ENCODE measurements at regions not wholly inside any gene's neighbourhood (a gene's known extent, or its start where the extent isn't known, plus 50 kb on each side); places are given as distances from the start of the nearest gene placed in this dataset.

- DNase-seq (ENCODE audit: low read depth), result no peak
Measured at GRCh38 chr3:31004025-31004678, 109.7 kb upstream of the GADL1 start.

GRCh38 chr3:31008994-31009393 is 114.5 kb upstream of the GADL1 start:
- DNase-seq (ENCODE audit: low read depth), result no peak

DNA sequence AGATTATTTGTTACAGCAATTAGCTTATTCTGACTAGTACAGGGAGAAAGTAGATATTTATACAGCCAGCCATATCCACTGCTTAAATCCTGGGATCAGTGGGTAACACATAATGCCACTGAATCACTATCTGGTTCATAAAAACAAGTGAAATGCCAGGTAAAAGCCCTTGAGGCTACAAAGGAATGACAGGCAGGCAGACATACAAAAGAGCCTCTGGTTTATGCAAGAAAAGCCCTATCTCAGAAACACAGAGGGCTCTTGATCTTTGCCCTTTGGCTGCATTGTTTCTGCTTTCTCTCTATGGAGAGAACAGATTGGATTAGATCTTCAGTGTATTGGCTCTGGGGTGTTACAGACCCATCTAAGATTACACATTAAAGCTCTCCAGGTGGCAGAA is 115.4 kb upstream of the GADL1 start:
- no peak for DNase-seq (ENCODE audit: low read depth)

GRCh38 chr3:31010491-31010890 is 116.0 kb upstream of the GADL1 start:
- no peak for DNase-seq (ENCODE audit: low read depth)

DNA sequence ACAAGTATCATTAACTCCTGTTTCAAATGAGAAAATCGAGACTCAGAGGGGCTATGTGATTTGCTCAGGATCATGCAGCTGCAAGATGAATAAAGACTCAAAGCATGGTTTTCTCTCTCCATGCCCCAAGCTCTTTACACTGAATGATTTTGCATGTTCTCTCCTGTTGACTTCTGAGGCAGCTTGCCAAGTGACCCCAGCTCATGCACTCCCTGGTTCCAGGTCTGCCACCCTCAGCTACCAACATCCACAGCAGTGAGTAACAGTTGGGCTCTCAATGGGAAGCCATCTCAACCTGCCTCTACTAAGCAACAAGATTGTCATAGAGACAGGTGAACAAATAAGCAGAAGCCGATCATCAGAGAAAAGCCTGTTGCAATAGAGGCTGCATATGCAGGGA is 116.9 kb upstream of the GADL1 start:
- no peak for DNase-seq (ENCODE audit: low read depth)

DNA sequence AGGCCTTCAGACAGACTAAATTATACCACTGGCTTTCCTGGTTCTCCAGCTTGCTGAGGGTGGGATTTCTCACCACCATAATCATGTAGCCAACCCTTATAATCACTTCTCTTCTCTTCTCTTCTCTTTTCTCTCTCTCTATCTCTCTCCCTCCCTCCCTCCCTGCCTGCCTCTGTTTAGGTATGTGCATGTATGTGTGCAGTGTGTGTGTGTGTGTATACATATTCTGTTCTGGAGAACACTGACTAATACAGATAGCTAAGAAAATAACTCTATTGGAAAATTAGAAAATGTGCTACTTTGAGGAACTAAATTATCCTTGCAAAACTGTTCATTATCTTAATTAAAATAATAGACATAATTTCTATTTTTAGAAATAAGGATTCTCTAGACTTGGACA is 118.6 kb upstream of the GADL1 start:
- DNase-seq (ENCODE audit: low read depth), result no peak

DNA sequence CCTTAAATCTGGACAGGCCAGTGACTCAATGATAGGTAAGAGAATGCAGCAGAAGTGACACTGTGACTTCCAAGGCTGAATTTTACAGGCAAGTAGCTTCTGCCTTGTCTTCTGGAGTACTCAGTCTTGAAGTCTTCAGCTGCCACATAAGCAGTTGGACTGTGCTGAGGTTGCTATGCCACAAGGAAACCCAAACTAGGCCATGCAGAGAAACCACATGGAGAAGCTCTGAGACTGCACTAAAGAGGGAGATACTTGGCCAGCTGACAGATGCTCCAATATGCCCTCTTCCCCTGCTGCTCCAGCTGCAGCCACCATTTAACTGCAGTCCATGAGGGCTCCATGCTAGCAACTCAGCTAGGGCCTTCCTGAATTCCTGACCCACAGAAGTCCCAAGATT is 119.4 kb upstream of the GADL1 start:
- DNase-seq (ENCODE audit: low read depth), result no peak

- DNase-seq (ENCODE audit: low read depth), result no peak
Measured at GRCh38 chr3:31014317-31015040, 120.0 kb upstream of the GADL1 start.

DNA sequence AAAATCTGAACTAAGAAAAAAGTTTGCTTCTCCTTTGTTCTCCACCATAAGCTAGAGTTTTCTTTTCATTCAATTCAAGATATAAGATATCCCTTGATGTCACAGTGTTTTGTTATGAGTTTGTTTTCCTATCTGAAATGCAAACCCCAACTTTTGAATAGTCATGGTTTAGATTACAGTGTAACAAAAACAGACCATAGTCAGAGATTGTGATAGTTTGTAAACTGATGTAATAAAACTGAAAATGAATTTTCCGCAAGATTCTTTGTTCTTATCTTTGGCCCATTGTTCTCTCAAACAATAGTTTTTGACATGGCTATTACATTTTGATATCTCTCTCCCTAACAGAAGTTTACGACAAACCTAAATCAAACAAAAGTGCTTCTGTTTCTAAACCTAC is 121.7 kb upstream of the GADL1 start:
- DNase-seq (ENCODE audit: low read depth), result no peak

GRCh38 chr3:31022716-31023115 is 128.3 kb upstream of the GADL1 start:
- no peak for DNase-seq (ENCODE audit: low read depth)

GRCh38 chr3:31025541-31025940 is 131.1 kb upstream of the GADL1 start:
- DNase-seq (ENCODE audit: low read depth), result no peak

GRCh38 chr3:31027191-31027761 is 132.8 kb upstream of the GADL1 start:
- no peak for DNase-seq (ENCODE audit: low read depth)

- DNase-seq (ENCODE audit: low read depth), result no peak
Measured at GRCh38 chr3:31027914-31028313, 133.5 kb upstream of the GADL1 start.

GRCh38 chr3:31028766-31029165 is 134.3 kb upstream of the GADL1 start:
- no peak for DNase-seq (ENCODE audit: low read depth)

DNA sequence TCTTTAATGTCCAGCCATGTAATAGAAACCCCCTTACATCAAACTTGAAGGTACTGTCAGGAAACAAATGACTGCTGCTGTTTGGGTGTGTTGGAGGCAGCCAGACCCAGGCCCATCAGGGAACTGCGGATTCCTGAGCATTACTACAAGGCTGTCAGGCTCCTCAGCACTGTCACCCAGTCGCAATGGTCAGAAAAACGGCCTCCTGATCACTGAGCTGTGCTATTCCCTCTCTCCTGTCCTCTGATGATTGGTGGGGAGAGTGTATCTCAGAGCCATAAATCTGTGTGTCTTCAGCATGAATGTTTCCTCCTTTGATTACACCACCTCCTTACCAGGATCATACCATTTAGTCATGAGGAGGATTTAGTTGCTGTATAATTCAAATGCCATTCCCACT is 135.2 kb upstream of the GADL1 start:
- no peak for DNase-seq (ENCODE audit: low read depth)

GRCh38 chr3:31035681-31036080 is 141.2 kb upstream of the GADL1 start:
- DNase-seq (ENCODE audit: low read depth), result no peak

DNA sequence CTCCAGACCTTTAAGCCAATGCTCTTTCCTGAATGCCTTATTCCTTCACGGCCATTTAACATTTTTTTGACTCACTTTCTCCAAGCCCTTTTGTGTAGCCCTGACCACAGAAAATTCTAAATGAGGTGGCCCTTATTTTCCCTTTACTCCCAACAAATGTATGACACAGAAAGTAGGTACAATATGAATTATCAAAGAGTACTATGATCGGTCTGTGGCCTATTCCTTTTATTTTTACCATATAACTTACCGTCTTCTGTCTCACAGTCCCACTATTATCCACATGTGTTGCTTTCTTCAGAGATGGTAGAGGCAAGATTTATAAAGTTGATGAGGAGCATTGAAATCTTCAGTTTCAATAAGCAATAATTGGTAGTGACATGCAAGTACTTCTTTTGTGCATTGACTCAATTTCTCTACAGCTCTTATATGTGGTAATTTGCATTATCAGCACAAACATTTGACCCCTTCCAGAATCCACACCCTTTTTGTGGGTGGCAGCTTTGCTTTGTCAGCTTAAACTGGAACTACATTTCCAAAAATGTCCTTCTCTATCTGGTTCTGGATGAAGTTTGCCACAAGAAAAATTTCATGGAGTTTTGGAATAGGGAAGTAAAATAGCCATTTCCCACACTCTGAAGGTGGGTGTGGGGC is 143.8 kb upstream of the GADL1 start:
- DNase-seq (ENCODE audit: low read depth), result no peak

DNA sequence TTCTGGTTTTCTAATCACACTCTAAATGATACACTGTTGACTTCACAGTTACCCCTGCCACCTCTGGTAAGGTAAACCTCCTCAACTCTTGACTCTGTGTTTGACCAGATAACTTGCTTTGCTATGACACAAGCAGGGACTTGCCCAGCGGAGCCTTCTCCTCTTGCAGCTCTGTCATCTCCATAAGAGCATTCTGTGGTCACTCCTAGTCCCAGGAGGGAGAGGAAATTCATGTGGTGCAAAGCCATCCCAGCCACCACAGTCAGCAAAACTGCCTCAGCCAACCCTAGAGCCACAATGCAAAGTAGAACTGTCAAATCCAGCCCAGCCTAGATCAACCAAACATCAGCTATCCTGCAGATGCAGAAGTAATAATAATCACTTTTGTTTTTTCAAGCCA is 144.7 kb upstream of the GADL1 start:
- no peak for DNase-seq (ENCODE audit: low read depth)

GRCh38 chr3:31041161-31041978 is 146.9 kb upstream of the GADL1 start:
- no peak for DNase-seq (ENCODE audit: low read depth)

GRCh38 chr3:31043184-31043819 is 148.8 kb upstream of the GADL1 start:
- no peak for DNase-seq (ENCODE audit: low read depth)

DNA sequence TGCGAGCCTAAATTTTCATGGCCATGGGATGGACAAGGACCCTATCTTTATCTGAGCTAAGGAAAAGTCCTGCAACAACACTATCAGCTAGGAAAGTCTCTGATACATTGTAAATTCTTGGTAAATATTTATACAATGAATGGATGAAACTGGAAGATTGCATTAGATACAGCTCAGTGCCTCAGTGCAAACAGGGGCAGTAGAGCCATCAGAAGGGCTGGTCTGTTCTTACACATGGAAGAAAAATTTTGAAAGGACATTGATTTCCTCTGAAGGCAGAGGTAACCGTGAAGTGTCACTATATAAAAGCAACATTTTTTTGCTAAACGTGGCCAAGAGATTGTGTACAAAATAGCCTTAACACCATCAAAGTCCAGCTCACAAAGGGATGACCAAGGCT is 153.2 kb upstream of the GADL1 start:
- no peak for DNase-seq (ENCODE audit: low read depth)

- no peak for DNase-seq (ENCODE audit: low read depth)
Measured at GRCh38 chr3:31048143-31048542, 153.7 kb upstream of the GADL1 start.

All from stimulated activated CD8-positive, alpha-beta memory T cell treated with anti-CD3 and anti-CD28 coated beads, Interleukin-7, amount 100 ng/mL, for 24 hours (primary cell).